Gastroesophageal sphincter (tissue), 3 donors: ENCODE measurements at regions not wholly inside any gene's neighbourhood (a gene's known extent, or its start where the extent isn't known, plus 50 kb on each side); places are given as distances from the start of the nearest gene placed in this dataset.

Source experiments
- EP300 ChIP-seq: sonication (generic); formaldehyde crosslinking; IDR thresholded peaks from one replicate; pipeline ENCODE4 v1.6.1; 2017; ENCODE audit warnings: antibody characterized with exemption, mild to moderate bottlenecking
- TF ChIP-seq, protein P1 (sequence below), 4 experiments: fragments of 200-600 bp in 2 of 4; fragments of 450-650 bp in 2 of 4; sonication (generic) in 1 of 4; IDR thresholded peaks; one replicate each; pipeline ENCODE4 v1.5.1; 2017 to 2019; ENCODE audit warnings: antibody characterized with exemption in 4 of 4, mild to moderate bottlenecking in 2 of 4, moderate library complexity in 2 of 4

DNA sequence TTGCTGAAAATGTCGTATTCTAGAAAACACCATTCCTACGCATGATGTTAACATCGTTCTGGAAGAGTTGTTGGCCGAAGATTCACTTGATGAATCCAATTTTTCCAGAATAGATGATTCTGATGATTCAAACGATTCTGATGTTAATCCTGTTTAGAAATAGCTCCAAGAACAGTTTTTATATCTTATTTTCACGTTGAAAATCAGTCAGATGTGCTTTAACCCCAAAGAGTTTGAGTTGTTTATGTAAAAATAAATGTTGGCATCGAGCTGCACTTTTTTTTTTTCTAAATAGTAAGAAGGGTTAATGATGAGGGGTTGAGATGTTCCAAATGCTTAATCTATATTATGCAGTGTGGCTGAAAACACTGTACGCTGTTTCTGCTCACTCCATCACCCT lies 99.9 kb upstream of the LINC00305 start:
- TF ChIP-seq, protein P1, sequence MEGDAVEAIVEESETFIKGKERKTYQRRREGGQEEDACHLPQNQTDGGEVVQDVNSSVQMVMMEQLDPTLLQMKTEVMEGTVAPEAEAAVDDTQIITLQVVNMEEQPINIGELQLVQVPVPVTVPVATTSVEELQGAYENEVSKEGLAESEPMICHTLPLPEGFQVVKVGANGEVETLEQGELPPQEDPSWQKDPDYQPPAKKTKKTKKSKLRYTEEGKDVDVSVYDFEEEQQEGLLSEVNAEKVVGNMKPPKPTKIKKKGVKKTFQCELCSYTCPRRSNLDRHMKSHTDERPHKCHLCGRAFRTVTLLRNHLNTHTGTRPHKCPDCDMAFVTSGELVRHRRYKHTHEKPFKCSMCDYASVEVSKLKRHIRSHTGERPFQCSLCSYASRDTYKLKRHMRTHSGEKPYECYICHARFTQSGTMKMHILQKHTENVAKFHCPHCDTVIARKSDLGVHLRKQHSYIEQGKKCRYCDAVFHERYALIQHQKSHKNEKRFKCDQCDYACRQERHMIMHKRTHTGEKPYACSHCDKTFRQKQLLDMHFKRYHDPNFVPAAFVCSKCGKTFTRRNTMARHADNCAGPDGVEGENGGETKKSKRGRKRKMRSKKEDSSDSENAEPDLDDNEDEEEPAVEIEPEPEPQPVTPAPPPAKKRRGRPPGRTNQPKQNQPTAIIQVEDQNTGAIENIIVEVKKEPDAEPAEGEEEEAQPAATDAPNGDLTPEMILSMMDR (IDR thresholded peaks at IDR 0.05) = no peak
- no peak for TF ChIP-seq EP300
